Neural cell (in vitro differentiated cells): ENCODE measurements at regions not wholly inside any gene's neighbourhood (a gene's known extent, or its start where the extent isn't known, plus 50 kb on each side); places are given as distances from the start of the nearest gene placed in this dataset.

Experiments
- H2AFZ ChIP-seq: fragments of 200-600, 300-800 bp; sonication (generic), shearing (Covaris generic); 2 replicates; pipeline ENCODE4 v1.6.0; 2014; ENCODE audit warnings: low read depth, mild to moderate bottlenecking, antibody characterized with exemption, low read length, moderate library complexity
- H3F3A ChIP-seq: fragments of 200-600 bp; shearing (Covaris generic); 2 replicates; pipeline ENCODE4 v1.6.1; 2016; ENCODE audit warnings: mild to moderate bottlenecking, moderate library complexity, mixed read lengths, antibody characterized with exemption, low read length; ENCODE audit not compliant: insufficient read depth, poor library complexity, severe bottlenecking
- H3K27ac ChIP-seq: fragments of 200-600, 300-800 bp; sonication (generic), shearing (Covaris generic); 2 replicates; pipeline ENCODE4 v1.5.1; 2014; ENCODE audit warnings: mild to moderate bottlenecking, low read length, moderate library complexity
- H3K27me3 ChIP-seq: fragments of 300-800, 200-600 bp; sonication (generic), shearing (Covaris generic); 2 replicates; pipeline ENCODE4 v1.6.0; 2014; ENCODE audit warnings: mild to moderate bottlenecking, low read depth, low read length, moderate library complexity; ENCODE audit not compliant: insufficient read depth
- H3K36me3 ChIP-seq: fragments of 300-800, 200-600 bp; sonication (generic), shearing (Covaris generic); 2 replicates; pipeline ENCODE4 v1.5.1; 2014; ENCODE audit warnings: mild to moderate bottlenecking, antibody characterized with exemption, low read length, moderate library complexity; ENCODE audit not compliant: insufficient read depth
- H3K4me2 ChIP-seq: fragments of 300-800, 200-600 bp; sonication (generic), shearing (Covaris generic); 2 replicates; pipeline ENCODE4 v1.6.0; 2014; ENCODE audit warnings: mild to moderate bottlenecking, low read length
- H3K4me3 ChIP-seq: fragments of 300-800, 200-600 bp; sonication (generic), shearing (Covaris generic); 2 replicates; pipeline ENCODE4 v1.5.1; 2014; ENCODE audit warnings: mild to moderate bottlenecking, low read length, moderate library complexity
- H3K79me2 ChIP-seq: fragments of 200-600 bp; shearing (Covaris generic); replicated peaks from 2 replicates; pipeline ENCODE4 v1.6.0; 2014; ENCODE audit warnings: mild to moderate bottlenecking, low read length, moderate library complexity; ENCODE audit not compliant: insufficient read depth
- H3K9ac ChIP-seq: fragments of 300-800, 200-600 bp; sonication (generic), shearing (Covaris generic); 2 replicates; pipeline ENCODE4 v1.6.1; 2016; ENCODE audit warnings: mild to moderate bottlenecking, low read length, mixed read lengths
- H3K9me2 ChIP-seq: fragments of 200-600 bp; shearing (Covaris generic); 2 replicates; pipeline ENCODE4 v1.6.1; 2016; ENCODE audit warnings: mild to moderate bottlenecking, low read length, mixed read lengths; ENCODE audit not compliant: insufficient read depth
- H3K9me3 ChIP-seq: fragments of 200-600, 300-800 bp; sonication (generic), shearing (Covaris generic); 2 replicates; pipeline ENCODE4 v1.6.1; 2016; ENCODE audit warnings: mild to moderate bottlenecking, mixed run types, low read length, moderate library complexity, mixed read lengths
- H4K20me1 ChIP-seq: fragments of 200-600 bp; shearing (Covaris generic); 2 replicates; pipeline ENCODE4 v1.6.1; 2016; ENCODE audit warnings: mild to moderate bottlenecking, mixed run types; ENCODE audit not compliant: insufficient read depth
- CTCF ChIP-seq: fragments of 450-650 bp; IDR thresholded peaks from 2 replicates; pipeline ENCODE4 v1.5.1; 2014; ENCODE audit warnings: antibody characterized with exemption, mild to moderate bottlenecking, moderate library complexity; ENCODE audit not compliant: poor library complexity, severe bottlenecking
- EP300 ChIP-seq: fragments of 450-650 bp; conservative IDR thresholded peaks from 2 replicates; pipeline ENCODE4 v1.6.1; 2014; ENCODE audit warnings: antibody characterized with exemption, mild to moderate bottlenecking, moderate library complexity; ENCODE audit not compliant: poor library complexity, severe bottlenecking
- EZH2 ChIP-seq: fragments of 200-600, 300-800 bp; shearing (Covaris generic), sonication (generic); IDR thresholded peaks from 2 replicates; pipeline ENCODE4 v1.6.1; 2014; ENCODE audit warnings: antibody characterized with exemption, low read length, borderline replicate concordance, mild to moderate bottlenecking; ENCODE audit not compliant: insufficient read depth, poor library complexity, severe bottlenecking
- MXI1 ChIP-seq: fragments of 450-650 bp; conservative IDR thresholded peaks from 2 replicates; pipeline ENCODE4 v1.6.1; 2014; ENCODE audit warnings: antibody characterized with exemption, mild to moderate bottlenecking; ENCODE audit not compliant: poor library complexity, severe bottlenecking
- POLR2AphosphoS5 ChIP-seq: IDR thresholded peaks from 2 replicates; pipeline ENCODE4 v1.6.1; 2012
- RAD21 ChIP-seq: fragments of 450-650 bp; conservative IDR thresholded peaks from 2 replicates; pipeline ENCODE4 v1.6.1; 2014; ENCODE audit warnings: antibody characterized with exemption, mild to moderate bottlenecking, moderate library complexity
- REST ChIP-seq: IDR thresholded peaks from 2 replicates; pipeline ENCODE4 v1.6.1; 2012; ENCODE audit warnings: borderline replicate concordance
- SMC3 ChIP-seq: fragments of 450-650 bp; conservative IDR thresholded peaks from 2 replicates; pipeline ENCODE4 v1.6.1; 2014; ENCODE audit warnings: antibody characterized with exemption, mild to moderate bottlenecking, moderate library complexity; ENCODE audit not compliant: poor library complexity
- TAF1 ChIP-seq: IDR thresholded peaks from 2 replicates; pipeline ENCODE4 v1.6.1; 2012; ENCODE audit warnings: low read depth

GRCh38 chr2:144583381-144583729 is 63.4 kb upstream of the ZEB2 start:
- no peaks in the 10 kb centered on the region for H4K20me1 ChIP-seq
- no peaks in the 10 kb centered on the region for H3F3A ChIP-seq
- no peak overlapping the region for H3K27ac ChIP-seq
- no peak overlapping the region for H3K4me3 ChIP-seq
- H3K4me2 ChIP-seq = no peak overlapping the region
- no peaks in the 10 kb centered on the region for H3K9me2 ChIP-seq
- H3K36me3 ChIP-seq = no peaks in the 10 kb centered on the region
- no peak overlapping the region for H3K9ac ChIP-seq
- no peak for TF ChIP-seq REST
- no peak for TF ChIP-seq EZH2
- TF ChIP-seq EP300 = no peak
- TF ChIP-seq RAD21 = no peak
- TF ChIP-seq MXI1 = no peak
- TF ChIP-seq SMC3 = no peak
- no peak for TF ChIP-seq CTCF
- TF ChIP-seq TAF1 = no peak
- no peak for TF ChIP-seq POLR2AphosphoS5
- H2AFZ ChIP-seq = no peak overlapping the region
- H3K27me3 ChIP-seq = no peaks in the 10 kb centered on the region
- H3K79me2 ChIP-seq = no peaks in the 10 kb centered on the region
- no peaks in the 10 kb centered on the region for H3K9me3 ChIP-seq

- no peaks in the 10 kb centered on the region for H4K20me1 ChIP-seq
- H3K9me2 ChIP-seq = no peaks in the 10 kb centered on the region
- H3K4me3 ChIP-seq = no peak overlapping the region
- no peaks in the 10 kb centered on the region for H3K27me3 ChIP-seq
- H3K27ac ChIP-seq = no peak overlapping the region
- H3K9ac ChIP-seq = no peak overlapping the region
- no peaks in the 10 kb centered on the region for H3F3A ChIP-seq
- TF ChIP-seq CTCF (no peak), REST (no peak), EZH2 (no peak), TAF1 (no peak), POLR2AphosphoS5 (no peak), RAD21 (no peak), EP300 (no peak), MXI1 (no peak), SMC3 (no peak)
- no peaks in the 10 kb centered on the region for H3K79me2 ChIP-seq
- H3K9me3 ChIP-seq = no peaks in the 10 kb centered on the region
- H3K4me2 ChIP-seq = no peak overlapping the region
- no peaks in the 10 kb centered on the region for H3K36me3 ChIP-seq
- no peak overlapping the region for H2AFZ ChIP-seq
Observed at GRCh38 chr2:144582651-144583380, 62.9 kb upstream of the ZEB2 start.
